Kidney epithelial cell (primary cell): ENCODE measurements at regions not wholly inside any gene's neighbourhood (a gene's known extent, or its start where the extent isn't known, plus 50 kb on each side); places are given as distances from the start of the nearest gene placed in this dataset.
"Not testable (repeated sequence)": the region's sequence is repeated elsewhere in the genome, so short reads cannot be mapped to it uniquely, and the experiment has no call there.

Source experiments
- DNase-seq: peaks from one replicate; pipeline ENCODE4 v3.0.0-alpha.2; 2010; ENCODE audit warnings: low read depth
- H3K27me3 ChIP-seq: 2 replicates; pipeline ENCODE4 v1.6.0; 2011; ENCODE audit warnings: low read length; ENCODE audit not compliant: control insufficient read depth, insufficient read depth
- H3K36me3 ChIP-seq: 2 replicates; pipeline ENCODE4 v1.5.1; 2011; ENCODE audit warnings: low read length; ENCODE audit not compliant: control insufficient read depth, insufficient read depth
- H3K4me3 ChIP-seq: 2 replicates; pipeline ENCODE4 v1.5.1; 2011; ENCODE audit warnings: low read depth, mild to moderate bottlenecking, control low read depth, low read length
- TF ChIP-seq, protein P1 (sequence below): IDR thresholded peaks from 2 replicates; pipeline ENCODE4 v1.5.1; 2011; ENCODE audit warnings: mild to moderate bottlenecking, moderate library complexity, low read length, control low read depth, inconsistent platforms; ENCODE audit not compliant: insufficient read depth, poor library complexity, severe bottlenecking

DNA sequence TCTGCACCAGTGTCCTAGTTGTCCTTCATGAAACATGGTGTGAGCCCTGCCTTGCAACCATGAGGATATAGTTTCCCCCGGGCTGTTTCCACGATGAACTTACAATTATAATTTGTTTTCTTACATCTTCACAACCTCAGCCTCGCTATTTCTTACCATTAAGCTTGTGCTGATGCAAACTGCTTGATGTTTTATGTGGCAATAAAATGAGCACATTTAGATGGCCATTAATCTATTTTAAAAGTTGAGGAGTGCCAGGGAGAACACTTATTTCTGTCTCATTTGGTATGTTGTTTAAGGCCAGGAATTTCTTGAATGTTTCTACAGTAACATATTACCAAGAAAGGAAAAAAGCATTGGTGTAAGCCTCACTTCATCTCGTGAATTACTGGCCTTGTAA lies 214.5 kb upstream of the SLC8A1 start:
- TF ChIP-seq, protein P1, sequence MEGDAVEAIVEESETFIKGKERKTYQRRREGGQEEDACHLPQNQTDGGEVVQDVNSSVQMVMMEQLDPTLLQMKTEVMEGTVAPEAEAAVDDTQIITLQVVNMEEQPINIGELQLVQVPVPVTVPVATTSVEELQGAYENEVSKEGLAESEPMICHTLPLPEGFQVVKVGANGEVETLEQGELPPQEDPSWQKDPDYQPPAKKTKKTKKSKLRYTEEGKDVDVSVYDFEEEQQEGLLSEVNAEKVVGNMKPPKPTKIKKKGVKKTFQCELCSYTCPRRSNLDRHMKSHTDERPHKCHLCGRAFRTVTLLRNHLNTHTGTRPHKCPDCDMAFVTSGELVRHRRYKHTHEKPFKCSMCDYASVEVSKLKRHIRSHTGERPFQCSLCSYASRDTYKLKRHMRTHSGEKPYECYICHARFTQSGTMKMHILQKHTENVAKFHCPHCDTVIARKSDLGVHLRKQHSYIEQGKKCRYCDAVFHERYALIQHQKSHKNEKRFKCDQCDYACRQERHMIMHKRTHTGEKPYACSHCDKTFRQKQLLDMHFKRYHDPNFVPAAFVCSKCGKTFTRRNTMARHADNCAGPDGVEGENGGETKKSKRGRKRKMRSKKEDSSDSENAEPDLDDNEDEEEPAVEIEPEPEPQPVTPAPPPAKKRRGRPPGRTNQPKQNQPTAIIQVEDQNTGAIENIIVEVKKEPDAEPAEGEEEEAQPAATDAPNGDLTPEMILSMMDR = no peak
- Histone ChIP-seq H3K36me3 (no peaks in the 10 kb centered on the region), H3K4me3 (no peak overlapping the region), H3K27me3 (no peaks in the 10 kb centered on the region)
- DNase-seq = no peak

DNA sequence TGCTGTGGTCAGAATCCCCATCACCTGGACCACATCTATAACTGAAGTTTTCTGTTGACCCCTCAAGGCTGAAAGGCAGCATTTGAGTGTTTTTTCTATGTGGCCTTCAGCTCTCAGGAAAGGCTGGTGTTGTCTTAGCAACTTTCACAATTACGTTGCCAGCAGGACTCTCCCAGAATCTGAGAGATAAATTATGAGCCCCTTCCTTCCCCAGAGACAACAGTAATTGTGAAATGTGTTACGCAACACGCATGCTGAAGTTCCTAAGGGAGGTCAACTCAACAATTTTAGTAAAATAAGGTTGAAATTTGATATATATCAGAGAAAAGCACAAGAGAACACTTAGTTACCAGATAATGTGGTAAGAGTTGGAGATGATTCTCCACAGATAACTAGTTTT lies 216.5 kb upstream of the SLC8A1 start:
- Histone ChIP-seq H3K27me3 (no peaks in the 10 kb centered on the region), H3K4me3 (no peak overlapping the region), H3K36me3 (no peaks in the 10 kb centered on the region)
- no peak for DNase-seq
- TF ChIP-seq, protein P1 = no peak

DNA sequence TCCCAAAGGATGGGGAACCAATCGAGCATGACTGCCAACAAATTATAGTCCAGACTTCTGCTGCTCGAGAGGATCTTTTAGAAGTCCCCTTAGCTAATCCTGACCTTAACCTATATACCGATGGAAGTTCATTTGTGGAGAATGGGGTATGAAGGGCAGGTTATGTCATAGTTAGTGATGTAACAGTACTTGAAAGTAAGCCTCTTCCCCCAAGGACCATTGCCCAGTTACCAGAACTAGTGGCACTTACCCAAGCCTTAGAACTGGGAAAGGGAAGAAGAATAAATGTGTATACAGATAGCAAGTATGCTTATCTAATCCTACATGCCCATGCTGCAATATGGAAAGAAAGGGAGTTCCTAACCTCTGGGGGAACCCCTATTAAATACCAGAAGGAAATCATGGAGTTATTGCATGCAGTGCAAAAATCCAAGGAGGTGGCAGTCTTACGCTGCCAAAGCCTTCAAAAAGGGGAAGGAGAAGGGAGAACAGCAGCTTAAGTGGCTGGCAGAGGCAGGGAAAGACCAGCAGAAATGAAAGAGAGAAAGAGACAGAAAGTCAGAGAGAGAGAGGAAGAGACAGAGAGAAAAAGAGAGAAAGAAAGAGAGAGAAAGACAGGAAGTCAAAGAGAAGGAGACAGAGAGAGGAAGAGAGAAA lies 224.4 kb upstream of the SLC8A1 start:
- not testable (repeated sequence) for H3K27me3 ChIP-seq, DNase-seq, H3K4me3 ChIP-seq, H3K36me3 ChIP-seq

DNA sequence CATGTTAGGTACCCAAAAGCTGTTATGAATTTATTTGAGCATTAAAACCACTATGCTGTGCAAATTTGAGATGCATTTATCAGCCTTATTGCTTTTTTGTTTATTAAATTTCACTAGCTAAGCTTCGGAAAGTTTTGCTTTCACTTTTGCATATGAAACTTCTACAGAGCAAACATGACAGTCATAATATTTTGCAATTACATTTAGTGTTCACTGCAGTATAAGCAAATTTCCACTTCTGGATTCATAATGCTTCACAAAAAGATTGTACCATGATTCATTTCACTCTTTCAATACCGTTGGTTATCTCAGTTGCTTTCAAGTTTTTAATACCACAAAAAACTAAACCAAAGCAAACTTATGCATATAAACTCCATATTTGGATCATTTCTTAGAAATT lies 228.7 kb upstream of the SLC8A1 start:
- Histone ChIP-seq H3K4me3 (no peak overlapping the region), H3K36me3 (no peaks in the 10 kb centered on the region), H3K27me3 (no peaks in the 10 kb centered on the region)
- TF ChIP-seq, protein P1 = no peak
- no peak for DNase-seq

DNA sequence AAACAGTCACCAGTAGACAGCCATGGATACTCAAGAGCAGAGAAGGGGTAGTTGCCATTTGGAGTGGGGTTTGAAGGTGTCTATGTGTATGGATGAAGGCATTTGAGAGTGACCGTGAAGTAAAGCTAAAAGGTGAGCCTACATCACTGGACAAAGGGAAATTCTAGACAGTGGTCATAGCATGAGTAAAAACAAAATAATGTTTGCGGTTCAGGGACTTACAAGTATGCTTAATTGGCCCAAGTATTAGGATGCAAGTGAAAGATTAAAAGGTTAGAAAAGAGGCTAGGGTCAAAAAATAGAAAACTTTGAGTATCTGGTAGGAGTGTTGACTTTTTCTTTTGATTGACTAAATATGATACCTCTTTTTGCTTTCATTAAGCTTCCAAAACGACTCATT lies 238.1 kb upstream of the SLC8A1 start:
- DNase-seq = peak; percentile 5
- H3K4me3 ChIP-seq = no peak overlapping the region
- no peaks in the 10 kb centered on the region for H3K27me3 ChIP-seq
- H3K36me3 ChIP-seq = no peaks in the 10 kb centered on the region
- TF ChIP-seq, protein P1 = no peak

DNA sequence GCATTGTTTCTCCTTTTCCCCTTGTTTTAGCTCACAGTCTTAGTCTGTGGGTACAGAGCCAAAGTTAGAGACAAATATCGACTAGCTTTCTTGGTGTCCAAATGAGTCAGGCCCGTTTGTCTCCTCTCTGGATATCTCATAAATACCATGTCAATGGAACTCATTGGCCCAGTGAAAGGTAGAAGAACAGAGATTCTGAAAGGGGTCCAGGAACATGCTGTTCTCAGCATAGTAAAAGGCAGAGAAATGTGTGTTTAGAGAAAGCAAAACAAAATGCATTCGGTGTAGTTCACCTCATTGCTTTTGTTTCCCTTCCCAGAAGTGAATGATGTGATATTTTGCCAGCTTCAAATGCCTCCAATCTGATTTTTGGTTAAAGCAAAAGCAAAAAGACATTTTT lies 238.6 kb upstream of the SLC8A1 start:
- Histone ChIP-seq H3K4me3 (no peak overlapping the region), H3K36me3 (no peaks in the 10 kb centered on the region), H3K27me3 (no peaks in the 10 kb centered on the region)
- DNase-seq = no peak
- TF ChIP-seq, protein P1 = no peak
